H1 (cell line): ENCODE measurements at regions not wholly inside any gene's neighbourhood (a gene's known extent, or its start where the extent isn't known, plus 50 kb on each side); places are given as distances from the start of the nearest gene placed in this dataset.

Experiments used
- CTCF ChIA-PET: fragments of 300-600 bp; sonication (Branson Sonifier 250); formaldehyde crosslinking; loops from one replicate; lab custom pipeline; 2021; ENCODE audit not compliant: partially characterized antibody; lab: Charles Lee
- POLR2A ChIA-PET: fragments of 300-600 bp; sonication (Branson Sonifier 250); formaldehyde crosslinking; loops from one replicate; lab custom pipeline; 2021; ENCODE audit warnings: inconsistent platforms; ENCODE audit not compliant: partially characterized antibody; lab: Charles Lee
- DNase-seq, 2 experiments: peaks; one replicate each; pipeline versions ENCODE4 v3.0.0 to v3.0.0-alpha.2; 2010 to 2022; ENCODE audit warnings: low spot score in 2 of 2, low read depth in 1 of 2, mixed read lengths in 1 of 2
- FAIRE-seq: peaks from 2 replicates; lab custom pipeline; 2011; peaks lifted over from hg19 to GRCh38; lab: Jason Lieb, UNC
- H2AFZ ChIP-seq: 2 replicates; pipeline ENCODE4 v1.8.1; 2012; ENCODE audit warnings: low read length, inconsistent platforms
- H2AK5ac ChIP-seq: 2 replicates; pipeline ENCODE4 v1.6.1; 2013; ENCODE audit warnings: low read depth, low read length
- H2BK120ac ChIP-seq: replicated peaks from 2 replicates; pipeline ENCODE3; 2013; ENCODE audit warnings: low read depth, low read length, inconsistent platforms
- H2BK12ac ChIP-seq: 2 replicates; pipeline ENCODE4 v1.6.1; 2013; ENCODE audit warnings: low read depth, low read length
- H2BK15ac ChIP-seq: 2 replicates; pipeline ENCODE4 v1.6.1; 2013; ENCODE audit warnings: low read length
- H2BK20ac ChIP-seq: 2 replicates; pipeline ENCODE4 v1.6.1; 2013; ENCODE audit warnings: low read length
- H2BK5ac ChIP-seq: 2 replicates; pipeline ENCODE4 v1.6.1; 2013; ENCODE audit warnings: low read depth, low read length
- H3K14ac ChIP-seq: 2 replicates; pipeline ENCODE4 v1.6.1; 2013; ENCODE audit warnings: inconsistent platforms; ENCODE audit not compliant: insufficient read length
- H3K18ac ChIP-seq: 2 replicates; pipeline ENCODE4 v1.6.1; 2013; ENCODE audit warnings: low read length; ENCODE audit errors: extremely low read depth
- H3K23ac ChIP-seq: 2 replicates; pipeline ENCODE4 v1.6.1; 2013; ENCODE audit warnings: inconsistent platforms; ENCODE audit not compliant: insufficient read length
- H3K23me2 ChIP-seq: 2 replicates; pipeline ENCODE4 v1.6.1; 2013; ENCODE audit warnings: low read depth, low read length
- H3K27ac ChIP-seq: 2 replicates; pipeline ENCODE4 v1.6.1; 2011; ENCODE audit warnings: low read depth, low read length, inconsistent platforms
- H3K27me3 ChIP-seq, 4 experiments: replicated peaks in 1 of 4; 1 replicate in 1 of 4; 2 replicates in 3 of 4; pipeline versions ENCODE4 v1.6.1 to v1.8.1; 2011 to 2013; ENCODE audit warnings: low read length in 3 of 4, mild to moderate bottlenecking in 3 of 4, inconsistent platforms in 2 of 4, mixed read lengths in 2 of 4, moderate library complexity in 1 of 4; ENCODE audit not compliant: control insufficient read depth in 3 of 4, insufficient read depth in 3 of 4; ENCODE audit errors: extremely low read depth in 1 of 4
- H3K36me3 ChIP-seq, 4 experiments: 2 replicates each; pipeline versions ENCODE4 v1.6.1 to v1.8.1; 2011 to 2013; ENCODE audit warnings: mild to moderate bottlenecking in 4 of 4, low read length in 3 of 4, moderate library complexity in 2 of 4, control low read depth in 1 of 4, inconsistent platforms in 1 of 4; ENCODE audit not compliant: insufficient read depth in 4 of 4, control insufficient read depth in 2 of 4
- H3K4ac ChIP-seq: replicated peaks from 2 replicates; pipeline ENCODE3; 2013; ENCODE audit warnings: low read length, low read depth, mixed read lengths, inconsistent platforms; ENCODE audit not compliant: insufficient read length
- H3K4me1 ChIP-seq, 4 experiments: replicated peaks in 1 of 4; 1 replicate in 1 of 4; 2 replicates in 3 of 4; pipeline versions ENCODE4 v1.6.1 to v1.8.1; 2011 to 2013; ENCODE audit warnings: low read length in 3 of 4, inconsistent platforms in 2 of 4, mixed read lengths in 1 of 4; ENCODE audit not compliant: insufficient read depth in 4 of 4, control insufficient read depth in 3 of 4
- H3K4me2 ChIP-seq, 2 experiments: 2 replicates each; pipeline versions ENCODE4 v1.6.1 to v1.8.1; 2011 to 2013; ENCODE audit warnings: low read depth in 2 of 2, low read length in 2 of 2, control low read depth in 1 of 2, inconsistent platforms in 1 of 2, mild to moderate bottlenecking in 1 of 2; ENCODE audit not compliant: insufficient read depth in 1 of 2
- H3K4me3 ChIP-seq, 4 experiments: fragments of 200-600, 300-600 bp in 1 of 4; sonication (generic), shearing (Covaris generic), sonication (Bioruptor Twin) in 1 of 4; 2 replicates each; pipeline versions ENCODE4 v1.5.1 to v1.8.1; 2011 to 2016; ENCODE audit warnings: low read length in 4 of 4, low read depth in 3 of 4, control low read depth in 2 of 4, inconsistent platforms in 2 of 4, mild to moderate bottlenecking in 2 of 4, mixed read lengths in 1 of 4, moderate library complexity in 1 of 4; ENCODE audit not compliant: insufficient read depth in 2 of 4; ENCODE audit errors: extremely low read depth in 1 of 4
- H3K56ac ChIP-seq: replicated peaks from 2 replicates; pipeline ENCODE3; 2013; ENCODE audit warnings: low read depth, mild to moderate bottlenecking, mixed read lengths, low read length, inconsistent platforms; ENCODE audit not compliant: insufficient read length
- H3K79me1 ChIP-seq: 2 replicates; pipeline ENCODE4 v1.6.1; 2013; ENCODE audit warnings: low read depth, low read length, control low read depth
- H3K79me2 ChIP-seq, 2 experiments: 2 replicates each; pipeline versions ENCODE4 v1.6.1 to v1.8.1; 2012 to 2013; ENCODE audit warnings: low read length in 2 of 2, mild to moderate bottlenecking in 2 of 2, inconsistent platforms in 1 of 2; ENCODE audit not compliant: insufficient read depth in 2 of 2, control insufficient read depth in 1 of 2
- H3K9ac ChIP-seq, 4 experiments: replicated peaks in 1 of 4; 1 replicate in 1 of 4; 2 replicates in 3 of 4; pipeline versions ENCODE4 v1.6.1 to v1.8.1; 2011 to 2013; ENCODE audit warnings: low read depth in 3 of 4, low read length in 3 of 4, control low read depth in 2 of 4, mild to moderate bottlenecking in 2 of 4, moderate library complexity in 2 of 4, inconsistent platforms in 1 of 4; ENCODE audit errors: extremely low read depth in 1 of 4
- H3K9me3 ChIP-seq, 2 experiments: 2 replicates each; pipeline versions ENCODE4 v1.6.1 to v1.8.1; 2012 to 2013; ENCODE audit warnings: mild to moderate bottlenecking in 2 of 2, moderate library complexity in 2 of 2, control low read depth in 1 of 2, inconsistent platforms in 1 of 2, low read depth in 1 of 2, low read length in 1 of 2, mixed read lengths in 1 of 2; ENCODE audit not compliant: insufficient read depth in 2 of 2
- H4K20me1 ChIP-seq, 2 experiments: replicated peaks in 1 of 2; 2 replicates each; pipeline versions ENCODE3 to v1.8.1; 2011 to 2013; ENCODE audit warnings: inconsistent platforms in 2 of 2, low read length in 2 of 2, mild to moderate bottlenecking in 1 of 2; ENCODE audit not compliant: insufficient read depth in 2 of 2, control insufficient read depth in 1 of 2
- H4K5ac ChIP-seq: 2 replicates; pipeline ENCODE4 v1.6.1; 2013; ENCODE audit warnings: low read length, low read depth, mixed read lengths, inconsistent platforms; ENCODE audit not compliant: insufficient read length
- H4K8ac ChIP-seq: 2 replicates; pipeline ENCODE4 v1.8.0; 2013; ENCODE audit warnings: mild to moderate bottlenecking, moderate library complexity, low read length, inconsistent platforms; ENCODE audit not compliant: insufficient read depth; ENCODE audit errors: extremely low read depth
- H4K91ac ChIP-seq: replicated peaks from 2 replicates; pipeline ENCODE3; 2013; ENCODE audit warnings: low read length, mixed read lengths, inconsistent platforms; ENCODE audit not compliant: insufficient read length
- CBX8 ChIP-seq: fragments of 300-800, 300-1000 bp; sonication (generic); IDR thresholded peaks from 2 replicates; pipeline ENCODE4 v1.7.1; 2016; ENCODE audit warnings: low read depth, low read length, borderline replicate concordance
- KDM4A ChIP-seq: IDR thresholded peaks from one replicate; pipeline ENCODE4 v1.7.1; 2012; ENCODE audit warnings: low read depth, mild to moderate bottlenecking, moderate library complexity, low read length, inconsistent platforms; ENCODE audit not compliant: severe bottlenecking
- PHF8 ChIP-seq: fragments of 200-600 bp; sonication (generic); conservative IDR thresholded peaks from 2 replicates; pipeline ENCODE4 v1.7.1; 2012; ENCODE audit warnings: low read depth, mild to moderate bottlenecking, inconsistent platforms, low read length, moderate library complexity
- POLR2AphosphoS5 ChIP-seq: IDR thresholded peaks from 2 replicates; pipeline ENCODE4 v1.6.1; 2011; ENCODE audit warnings: low read depth, low read length
- RAD21 ChIP-seq, 2 experiments: IDR thresholded peaks in 1 of 2; conservative IDR thresholded peaks in 1 of 2; 2 replicates each; pipeline ENCODE4 v1.6.1; 2011; ENCODE audit warnings: low read depth in 2 of 2, low read length in 2 of 2, improper control_type of control experiment in 1 of 2, inconsistent platforms in 1 of 2, mild to moderate bottlenecking in 1 of 2, moderate library complexity in 1 of 2
- RBBP5 ChIP-seq: IDR thresholded peaks from 2 replicates; pipeline ENCODE4 v1.7.1; 2012; ENCODE audit warnings: low read depth, mild to moderate bottlenecking, inconsistent platforms, low read length, moderate library complexity, borderline replicate concordance
- RFX5 ChIP-seq: IDR thresholded peaks from 2 replicates; pipeline ENCODE4 v1.6.1; 2011; ENCODE audit warnings: low read depth, low read length, improper control_type of control experiment, borderline replicate concordance
- SAP30 ChIP-seq: fragments of 300-600 bp; sonication (generic); IDR thresholded peaks from 2 replicates; pipeline ENCODE4 v1.7.1; 2012; ENCODE audit warnings: low read length, moderate library complexity, mild to moderate bottlenecking, inconsistent platforms; ENCODE audit not compliant: insufficient read depth, insufficient replicate concordance
- SIRT6 ChIP-seq: IDR thresholded peaks from one replicate; pipeline ENCODE4 v1.7.1; 2012; ENCODE audit warnings: low read length, inconsistent platforms
- SP1 ChIP-seq: IDR thresholded peaks from 2 replicates; pipeline ENCODE4 v1.6.1; 2011; ENCODE audit warnings: low read depth, low read length
- SUZ12 ChIP-seq: fragments of 200-600 bp; sonication (generic); IDR thresholded peaks from 2 replicates; pipeline ENCODE4 v1.6.1; 2012; ENCODE audit warnings: mild to moderate bottlenecking, inconsistent platforms, low read length, moderate library complexity, mixed read lengths
- TAF1 ChIP-seq: IDR thresholded peaks from 2 replicates; pipeline ENCODE4 v1.6.1; 2011; ENCODE audit warnings: mild to moderate bottlenecking, low read depth, low read length
- TBP ChIP-seq: IDR thresholded peaks from 2 replicates; pipeline ENCODE4 v1.6.1; 2011; ENCODE audit warnings: low read depth, low read length, improper control_type of control experiment
- YY1 ChIP-seq: IDR thresholded peaks from 2 replicates; pipeline ENCODE4 v1.6.1; 2011; ENCODE audit warnings: low read depth, mild to moderate bottlenecking, low read length
- WGBS, 2 experiments: shearing (Covaris generic) in 1 of 2; methylation state at CpG; one replicate each; pipeline versions ENCODE4 v1.1.6 to v1.1.7; 2013 to 2015; ENCODE audit warnings: low lambda C conversion rate in 2 of 2, mixed read lengths in 2 of 2, inconsistent platforms in 1 of 2, low coverage in 1 of 2, missing lambda C conversion rate in 1 of 2; ENCODE audit not compliant: insufficient replicate concordance in 2 of 2, insufficient coverage in 1 of 2, insufficient read length in 1 of 2; ENCODE audit errors: extremely low coverage in 1 of 2, missing lambda C conversion rate in 1 of 2; 5-methylcytosine and 5-hydroxymethylcytosine counted together
- TF ChIP-seq, protein P1 (sequence below): IDR thresholded peaks from 2 replicates; pipeline ENCODE4 v1.6.1; 2011; ENCODE audit warnings: low read depth, mild to moderate bottlenecking, low read length; ENCODE audit not compliant: insufficient read depth

DNA sequence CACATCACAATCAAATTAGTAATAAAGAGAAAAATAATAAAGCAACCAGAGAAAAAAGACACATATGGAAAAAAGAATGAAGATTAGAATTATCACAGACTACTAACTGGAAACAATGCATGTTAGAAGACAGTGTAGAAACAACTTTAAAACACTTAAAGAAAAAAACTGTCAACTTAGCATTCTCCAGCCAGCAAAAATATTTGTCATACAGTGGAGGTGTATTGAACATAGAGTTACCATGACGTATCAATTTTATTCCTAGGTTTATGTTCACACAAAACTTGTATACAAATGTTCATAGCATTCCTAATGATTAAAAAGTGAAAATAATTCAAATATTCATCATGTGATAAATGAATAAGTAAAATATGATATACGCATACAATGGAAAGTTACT is 61.5 kb upstream of the ADAM23 start:
- Histone ChIP-seq H2AFZ (no peak overlapping the region), H2BK120ac (no peak overlapping the region), H2BK5ac (no peak overlapping the region), H4K5ac (no peak overlapping the region), H3K4me3 (no peak overlapping the region), H3K79me2 (no peaks in the 10 kb centered on the region), H2AK5ac (no peak overlapping the region), H3K4me2 (no peak overlapping the region), H3K79me1 (no peaks in the 10 kb centered on the region), H2BK12ac (no peak overlapping the region), H3K23ac (no peak overlapping the region), H4K8ac (no peak overlapping the region), H3K27me3 (no peaks in the 10 kb centered on the region), H3K23me2 (no peaks in the 10 kb centered on the region), H3K36me3 (no peaks in the 10 kb centered on the region), H3K4me1 (no peaks in the 10 kb centered on the region), H3K14ac (no peak overlapping the region), H3K9ac (no peak overlapping the region), H4K20me1 (no peaks in the 10 kb centered on the region), H3K18ac (no peak overlapping the region), H3K27ac (no peak overlapping the region), H2BK20ac (no peak overlapping the region), H3K56ac (no peak overlapping the region), H4K91ac (no peak overlapping the region), H3K9me3 (peaks cover 2 to 6% of the 10 kb centered on the region in 2 experiments; a peak in 2 of 4 replicates), H2BK15ac (no peak overlapping the region), H3K4ac (no peak overlapping the region)
- no peak for DNase-seq
- ChIA-PET CTCF (no interaction called here), POLR2A (no interaction called here)
- no peak for FAIRE-seq
- 85% methylated on average over 2 of the region's 2 CpGs; no CpG with 5 or more reads in 1 of the 2 experiments for WGBS, 2 experiments
- no peak for TF ChIP-seq TBP
- no peak for TF ChIP-seq POLR2AphosphoS5
- no peak for TF ChIP-seq RFX5
- TF ChIP-seq PHF8: no peak
- TF ChIP-seq TAF1: no peak
- no peak for TF ChIP-seq SAP30
- TF ChIP-seq KDM4A: no peak
- TF ChIP-seq RBBP5: no peak
- no peak for TF ChIP-seq SP1
- TF ChIP-seq SUZ12: no peak
- TF ChIP-seq CBX8: no peak
- TF ChIP-seq RAD21 (IDR thresholded peaks at IDR 0.05 in 1 of 2, conservative IDR thresholded peaks at IDR 0.05 in 1 of 2; ENCODE audit: low read depth in 2 of 2, low read length in 2 of 2): no peak
- TF ChIP-seq, protein P1, sequence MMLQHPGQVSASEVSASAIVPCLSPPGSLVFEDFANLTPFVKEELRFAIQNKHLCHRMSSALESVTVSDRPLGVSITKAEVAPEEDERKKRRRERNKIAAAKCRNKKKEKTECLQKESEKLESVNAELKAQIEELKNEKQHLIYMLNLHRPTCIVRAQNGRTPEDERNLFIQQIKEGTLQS: no peak
- no peak for TF ChIP-seq SIRT6
- no peak for TF ChIP-seq YY1
